ENCODE measurements at regions not wholly inside any gene's neighbourhood (a gene's known extent, or its start where the extent isn't known, plus 50 kb on each side); places are given as distances from the start of the nearest gene placed in this dataset.
"Not testable (repeated sequence)": the region's sequence is repeated elsewhere in the genome, so short reads cannot be mapped to it uniquely, and the experiment has no call there.

- DNase-seq = no peak
Observed at GRCh38 chr1:157209514-157209913, 71.3 kb upstream of the ETV3 start.

- DNase-seq = not testable (repeated sequence)
Observed at GRCh38 chr1:157205982-157206381, 67.8 kb upstream of the ETV3 start.

GRCh38 chr1:157203166-157203565 lies 65.0 kb upstream of the ETV3 start:
- no peak for DNase-seq

- no peak for DNase-seq
Observed at GRCh38 chr1:157202331-157202730, 64.1 kb upstream of the ETV3 start.

GRCh38 chr1:157201767-157202166 lies 63.6 kb upstream of the ETV3 start:
- DNase-seq = no peak

- no peak for DNase-seq
Observed at GRCh38 chr1:157200451-157200850, 62.3 kb upstream of the ETV3 start.

GRCh38 chr1:157199421-157199755 lies 61.2 kb upstream of the ETV3 start:
- DNase-seq = no peak

- no peak for DNase-seq
Observed at GRCh38 chr1:157198619-157199420, 60.6 kb upstream of the ETV3 start.

- DNase-seq = no peak
Observed at GRCh38 chr1:157197906-157198435, 59.8 kb upstream of the ETV3 start.

GRCh38 chr1:157196670-157197456 lies 58.7 kb upstream of the ETV3 start:
- not testable (repeated sequence) for DNase-seq

- DNase-seq = no peak
Observed at GRCh38 chr1:157196245-157196543, 58.0 kb upstream of the ETV3 start.

GRCh38 chr1:157195521-157196244 lies 57.5 kb upstream of the ETV3 start:
- no peak for DNase-seq

- DNase-seq = no peak
Observed at GRCh38 chr1:157194731-157195520, 56.7 kb upstream of the ETV3 start.

GRCh38 chr1:157193702-157194391 lies 55.7 kb upstream of the ETV3 start:
- peak; percentile 36 for DNase-seq

- DNase-seq = no peak
Observed at GRCh38 chr1:157193219-157193618, 55.0 kb upstream of the ETV3 start.

GRCh38 chr1:157189986-157190982 lies 52.1 kb upstream of the ETV3 start:
- no peak for DNase-seq

GRCh38 chr1:157189096-157189495 lies 50.9 kb upstream of the ETV3 start:
- DNase-seq = no peak
